AML-193 (cell line): ENCODE measurements at regions not wholly inside any gene's neighbourhood (a gene's known extent, or its start where the extent isn't known, plus 50 kb on each side); places are given as distances from the start of the nearest gene placed in this dataset.

Source experiments
- DNase-seq, 2 experiments: peaks; one replicate each; lab custom pipeline; 2025; lab: John Stamatoyannopoulos, UW

- no peak for DNase-seq
Observed at GRCh38 chr6:40074306-40075055, 140.2 kb upstream of the MOCS1 start.

GRCh38 chr6:40066372-40066771 is 132.1 kb upstream of the MOCS1 start:
- no peak for DNase-seq

GRCh38 chr6:40056865-40057264 is 122.6 kb upstream of the MOCS1 start:
- no peak for DNase-seq

- DNase-seq: no peak
Observed at GRCh38 chr6:40054602-40055001, 120.3 kb upstream of the MOCS1 start.

GRCh38 chr6:40054186-40054585 is 119.9 kb upstream of the MOCS1 start:
- DNase-seq: no peak

- DNase-seq: no peak
Observed at GRCh38 chr6:40049128-40049527, 114.9 kb upstream of the MOCS1 start.

GRCh38 chr6:40044196-40044595 is 109.9 kb upstream of the MOCS1 start:
- no peak for DNase-seq

- peak; percentile 21 to 31 for DNase-seq
Observed at GRCh38 chr6:40042232-40042631, 108.0 kb upstream of the MOCS1 start.

- DNase-seq: no peak
Observed at GRCh38 chr6:40039042-40039441, 104.8 kb upstream of the MOCS1 start.

- DNase-seq: no peak
Observed at GRCh38 chr6:40038626-40039025, 104.4 kb upstream of the MOCS1 start.

- DNase-seq: no peak
Observed at GRCh38 chr6:40037271-40037670, 103.0 kb upstream of the MOCS1 start.

GRCh38 chr6:40036186-40036585 is 101.9 kb upstream of the MOCS1 start:
- DNase-seq: no peak

- no peak for DNase-seq
Observed at GRCh38 chr6:40028449-40028848, 94.2 kb upstream of the MOCS1 start.

- DNase-seq: no peak
Observed at GRCh38 chr6:40022867-40023266, 88.6 kb upstream of the MOCS1 start.

GRCh38 chr6:40020166-40020565 is 85.9 kb upstream of the MOCS1 start:
- no peak for DNase-seq

GRCh38 chr6:40015530-40015929 is 81.3 kb upstream of the MOCS1 start:
- DNase-seq: no peak

- no peak for DNase-seq
Observed at GRCh38 chr6:40011844-40012243, 77.6 kb upstream of the MOCS1 start.

GRCh38 chr6:40000964-40001515 is 66.8 kb upstream of the MOCS1 start:
- no peak for DNase-seq

- no peak for DNase-seq
Observed at GRCh38 chr6:39999006-39999867, 65.0 kb upstream of the MOCS1 start.

GRCh38 chr6:39998126-39998525 is 63.9 kb upstream of the MOCS1 start:
- no peak for DNase-seq

- DNase-seq: no peak
Observed at GRCh38 chr6:39997101-39997635, 62.9 kb upstream of the MOCS1 start.

- DNase-seq: no peak
Observed at GRCh38 chr6:39995633-39996032, 61.4 kb upstream of the MOCS1 start.
